DMS79 treated with DMSO at 0.1 percent for 48 hours (cell line): ENCODE measurements at regions not wholly inside any gene's neighbourhood (a gene's known extent, or its start where the extent isn't known, plus 50 kb on each side); places are given as distances from the start of the nearest gene placed in this dataset.

Experiments used
- DNase-seq: peaks from one replicate; lab custom pipeline; 2025; lab: John Stamatoyannopoulos, UW

DNA sequence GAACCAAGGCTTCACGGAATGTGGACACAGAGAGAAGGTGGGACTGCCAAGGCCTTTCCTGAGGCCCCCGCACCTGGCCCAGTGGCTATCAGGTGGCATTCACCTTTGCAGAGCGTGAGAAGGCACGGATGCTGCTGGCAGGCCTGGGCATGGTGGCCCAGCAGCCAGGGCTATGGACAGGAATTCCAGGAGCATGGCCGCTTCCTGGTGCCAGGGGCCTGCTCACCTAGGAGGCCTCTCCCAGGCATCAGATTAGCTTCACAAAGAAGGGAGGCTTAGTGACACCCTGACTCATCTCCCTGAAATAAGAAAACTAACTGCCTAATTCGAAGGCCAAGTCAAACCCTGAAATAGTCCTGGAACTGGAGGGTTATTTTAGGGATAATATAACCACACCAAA is 155.8 kb downstream of the TEX29 start:
- DNase-seq: no peak

DNA sequence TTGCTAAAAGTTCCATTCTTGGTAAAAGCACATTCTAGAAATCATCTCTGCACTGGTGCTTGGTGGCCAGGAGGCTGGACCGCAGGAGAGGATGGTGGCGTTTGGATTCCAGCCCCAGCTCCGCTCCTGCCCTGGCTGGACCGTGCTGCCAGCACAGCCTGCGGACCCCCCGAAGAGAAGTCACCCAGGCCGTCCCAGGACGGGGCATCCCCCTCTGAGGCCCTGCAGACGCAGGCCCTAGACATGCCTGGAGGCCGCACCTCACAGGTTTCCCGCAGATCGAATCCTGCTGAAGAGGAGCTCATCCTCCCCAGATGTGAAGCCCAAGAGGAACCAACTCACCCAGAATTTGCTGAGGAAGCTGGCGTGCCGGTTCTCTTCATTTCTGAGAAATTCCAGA is 159.0 kb downstream of the TEX29 start:
- no peak for DNase-seq

DNA sequence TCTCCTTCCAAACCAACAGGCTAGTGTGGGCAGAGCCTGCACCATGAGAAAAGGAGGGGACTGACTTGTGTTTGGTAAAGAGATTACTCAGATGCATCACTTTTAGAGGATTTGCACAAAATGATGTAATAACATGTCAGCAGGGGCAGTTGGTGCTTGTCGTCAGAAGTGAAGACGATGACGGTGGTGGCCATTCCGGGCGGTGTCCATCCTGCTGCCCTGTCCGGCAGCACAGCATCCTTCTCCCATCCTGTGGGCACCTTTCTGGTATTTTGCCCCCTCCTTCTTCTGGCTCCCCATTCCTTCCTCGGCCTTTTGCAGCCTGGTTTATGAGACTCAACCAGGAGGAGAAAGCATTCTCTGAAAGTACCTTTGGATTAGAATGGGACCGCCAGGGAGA is 160.1 kb downstream of the TEX29 start:
- no peak for DNase-seq

DNA sequence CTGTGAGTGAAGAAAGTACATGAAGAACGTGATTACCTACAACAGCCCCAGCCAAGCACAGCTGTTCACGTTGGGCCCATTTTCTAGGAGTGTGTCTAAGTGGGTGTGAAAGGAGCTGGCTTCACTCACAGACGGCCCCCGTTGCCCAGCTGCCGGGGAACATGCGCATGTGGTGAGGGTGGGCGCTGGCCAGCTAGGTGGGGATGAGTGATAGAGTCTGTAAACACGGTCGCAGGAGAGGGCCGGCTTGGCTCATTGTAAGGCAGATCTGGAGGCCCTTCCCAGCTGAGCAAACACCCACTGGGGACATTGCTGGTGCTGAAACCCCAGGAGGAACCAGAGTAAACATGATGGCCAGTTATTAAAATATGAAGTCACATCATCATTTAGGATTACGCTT is 160.5 kb downstream of the TEX29 start:
- peak; percentile 72 for DNase-seq

DNA sequence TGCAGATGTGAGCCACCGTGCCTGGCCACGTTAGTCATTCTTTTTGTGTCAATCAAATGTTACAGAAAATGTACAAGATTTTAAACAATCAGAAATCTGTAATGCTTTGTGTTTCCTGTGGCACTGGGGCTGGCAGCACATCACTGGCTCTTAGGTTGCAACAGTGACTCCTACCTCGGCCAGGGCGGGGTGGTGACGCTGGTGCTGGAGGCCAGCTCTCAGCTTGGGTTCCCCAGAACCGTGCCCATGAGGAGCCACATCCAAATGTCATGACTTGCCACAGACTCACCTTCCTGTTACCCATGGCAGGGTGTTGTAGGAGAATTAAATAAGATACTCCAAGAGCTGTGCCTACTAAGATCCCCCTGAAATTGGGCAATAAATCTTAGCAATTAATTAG is 161.7 kb downstream of the TEX29 start:
- no peak for DNase-seq

DNA sequence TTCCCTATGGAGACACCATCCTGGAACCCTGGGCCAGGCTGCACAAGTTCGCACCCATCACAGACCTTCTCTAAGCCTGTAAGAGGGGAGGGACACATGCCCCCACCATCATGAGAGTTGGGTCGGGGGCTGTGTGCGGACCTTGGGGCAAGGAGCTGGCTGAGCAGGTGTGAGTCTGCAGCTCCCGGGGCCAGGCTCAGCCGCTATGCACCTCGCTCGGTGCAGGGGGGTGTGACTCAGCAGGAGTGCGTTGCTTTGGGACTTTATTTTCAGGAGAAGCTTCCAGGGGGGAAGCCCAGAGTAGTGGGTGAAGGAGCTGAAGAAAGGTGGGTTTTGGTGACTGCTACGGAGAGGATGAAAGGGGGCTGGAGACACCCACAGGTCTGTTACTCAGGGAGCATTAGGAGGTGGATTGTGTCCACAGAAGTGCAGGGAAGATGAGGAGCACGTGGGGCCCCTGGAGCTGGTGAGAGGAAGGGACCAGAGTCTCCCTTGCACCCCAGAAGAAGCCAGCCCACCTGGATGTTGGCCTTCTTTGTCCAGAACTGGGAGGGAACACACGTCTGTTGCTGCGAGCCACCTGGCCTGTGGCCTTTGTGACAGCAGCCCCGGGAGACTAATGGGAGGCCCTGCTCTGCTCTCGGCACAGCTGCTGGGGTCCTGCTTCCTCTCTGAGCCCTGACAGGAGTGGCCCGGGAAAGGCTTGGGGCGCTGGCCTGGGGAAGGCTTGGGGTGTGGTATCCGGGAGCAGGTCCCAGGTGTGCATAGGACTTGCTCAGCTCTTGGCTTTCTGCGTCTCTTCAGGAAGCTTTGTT is 162.6 kb downstream of the TEX29 start:
- no peak for DNase-seq

DNA sequence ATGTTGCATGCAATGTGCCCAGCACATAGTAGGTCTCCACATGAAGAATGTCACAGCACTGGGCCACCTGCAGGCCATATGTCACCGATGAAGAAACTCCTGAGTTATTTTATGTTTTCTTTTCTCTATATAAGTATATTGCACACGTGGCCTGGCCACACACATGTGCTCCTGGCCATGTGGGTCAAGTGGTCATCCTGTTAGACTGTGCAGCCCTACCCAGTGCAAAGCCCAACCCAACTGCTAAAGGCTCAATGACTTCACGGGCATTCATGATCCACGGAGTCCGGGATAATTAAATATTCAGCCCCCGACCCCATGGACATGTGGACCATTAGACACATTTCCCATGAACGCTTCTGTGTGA is 163.2 kb downstream of the TEX29 start:
- no peak for DNase-seq

DNA sequence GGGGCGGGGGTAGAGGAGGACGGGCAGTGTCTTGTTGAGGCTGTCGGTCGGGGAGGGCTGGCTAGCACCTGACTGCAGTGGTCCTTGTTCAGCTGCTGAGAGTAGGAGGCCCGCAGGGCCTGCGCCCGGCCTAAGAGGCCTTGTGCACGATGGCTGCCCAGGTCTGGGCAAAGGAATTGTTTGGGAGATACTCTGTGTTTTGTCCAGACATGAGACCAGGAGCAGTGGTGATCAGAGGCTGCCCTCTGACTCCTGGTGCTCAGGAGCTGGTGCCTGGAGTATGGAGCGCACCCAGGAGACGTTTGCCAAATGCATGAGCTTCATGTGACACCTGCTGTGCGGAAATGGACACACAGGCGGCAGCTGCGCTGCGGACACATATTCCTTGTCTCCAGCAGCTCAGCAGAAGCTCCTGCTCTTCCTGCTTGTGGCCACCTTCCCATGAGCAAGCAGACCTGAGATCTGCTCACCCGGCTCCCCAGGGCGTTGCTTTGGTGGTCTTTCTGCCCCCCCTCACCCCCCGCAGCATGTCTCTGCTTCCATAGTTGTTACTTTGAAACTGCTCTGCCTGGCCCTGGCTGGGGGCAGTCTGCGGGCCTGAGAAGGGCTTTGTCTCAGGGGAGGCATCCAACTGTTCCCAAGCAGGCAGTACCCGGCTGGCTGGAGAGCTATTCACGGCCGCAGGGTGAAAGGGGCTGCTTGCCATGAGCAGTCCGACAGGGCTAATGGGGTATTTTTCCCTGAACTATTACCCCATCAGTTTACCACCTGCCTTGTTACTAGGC is 163.9 kb downstream of the TEX29 start:
- no peak for DNase-seq

DNA sequence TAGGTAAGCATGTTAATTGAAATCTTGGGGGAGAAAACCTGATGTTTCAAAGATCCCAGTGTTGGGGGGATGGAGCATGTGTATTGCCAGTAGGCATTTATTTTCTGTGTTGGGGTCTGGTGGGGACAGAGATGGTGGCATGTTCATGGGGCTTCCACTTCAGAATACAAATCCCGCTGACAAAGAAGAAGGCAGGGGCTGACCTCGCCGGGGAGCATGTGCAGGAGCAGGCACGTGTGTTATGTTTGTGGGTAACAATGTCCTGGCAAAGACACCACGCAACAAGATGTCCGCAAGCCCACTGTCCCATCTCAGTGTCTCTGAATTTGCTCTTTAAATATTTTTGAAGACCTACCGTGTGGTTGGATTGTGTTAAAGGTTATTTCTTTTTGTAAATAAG is 164.5 kb downstream of the TEX29 start:
- no peak for DNase-seq

DNA sequence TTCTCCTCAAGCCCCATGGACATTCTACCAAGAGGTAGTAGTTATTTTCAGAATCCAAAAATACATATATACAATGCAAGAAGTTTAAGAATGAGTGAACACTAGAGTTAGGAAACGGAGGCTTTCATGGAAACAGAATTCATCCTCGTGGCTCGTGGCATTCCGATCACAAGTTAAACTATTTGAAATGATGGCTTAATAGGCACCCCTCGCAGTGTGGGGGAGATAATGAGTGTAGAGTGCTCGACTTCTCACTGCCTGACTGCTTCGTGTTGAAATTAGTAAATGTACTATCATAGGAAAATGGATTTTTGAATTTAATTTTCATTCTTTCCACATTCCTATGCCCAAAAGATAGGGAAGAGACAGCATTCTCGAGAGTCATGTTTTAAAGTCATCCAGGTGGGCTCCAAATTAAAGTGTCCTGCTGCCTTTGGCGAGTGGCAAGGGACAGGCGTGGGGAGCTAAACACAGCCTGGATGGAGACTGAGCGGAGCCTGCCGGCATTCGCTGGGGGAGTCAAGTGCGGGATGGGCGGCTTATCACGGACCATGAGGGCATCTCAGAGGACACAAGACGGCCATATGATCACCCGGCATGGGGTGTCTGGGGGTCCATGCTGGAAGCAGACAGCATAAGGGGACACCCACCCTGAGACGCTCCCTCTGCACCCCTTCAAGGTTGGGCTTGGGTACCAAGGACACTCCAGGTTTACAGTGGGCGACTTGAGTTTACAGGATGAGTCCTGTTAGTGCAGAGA is 165.2 kb downstream of the TEX29 start:
- no peak for DNase-seq

DNA sequence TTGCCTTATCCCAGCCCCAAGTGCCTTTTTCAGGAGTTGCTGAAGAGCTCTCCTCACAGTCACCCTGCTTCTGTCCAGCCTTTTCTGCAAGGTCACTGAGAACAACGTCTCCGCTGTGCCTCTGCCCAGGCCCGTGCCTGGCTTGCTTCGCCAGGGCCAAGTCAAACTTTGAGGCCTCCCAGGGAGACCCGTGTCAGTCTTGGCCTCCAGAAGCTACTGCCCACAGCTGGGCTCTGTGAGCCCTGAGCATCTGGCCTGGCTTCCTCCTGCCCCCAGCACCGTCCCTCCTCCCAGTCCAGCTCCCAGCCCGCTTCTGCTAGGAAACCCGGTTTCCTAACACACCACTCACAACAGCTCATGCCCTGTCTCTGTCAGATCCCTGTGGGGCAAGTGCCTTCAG is 165.9 kb downstream of the TEX29 start:
- no peak for DNase-seq

DNA sequence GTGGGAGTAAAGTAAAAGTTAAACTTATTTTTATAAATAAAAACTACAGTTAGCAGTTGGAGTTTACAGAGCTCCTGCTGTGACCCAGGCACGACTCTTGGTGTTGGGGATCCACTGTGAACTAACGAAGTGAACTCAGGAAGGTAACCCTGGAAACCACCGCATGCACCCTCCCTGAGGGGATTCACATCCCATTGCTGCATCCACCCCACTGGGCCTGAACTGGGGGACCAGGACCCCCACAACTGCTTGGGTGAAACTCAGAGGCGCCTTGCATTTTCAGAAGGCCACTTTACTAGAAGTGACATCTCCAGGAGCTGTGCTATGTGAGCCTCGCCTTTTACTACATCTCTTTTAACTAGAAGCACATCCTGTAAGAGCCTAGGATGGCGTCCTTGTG is 166.4 kb downstream of the TEX29 start:
- DNase-seq: no peak

DNA sequence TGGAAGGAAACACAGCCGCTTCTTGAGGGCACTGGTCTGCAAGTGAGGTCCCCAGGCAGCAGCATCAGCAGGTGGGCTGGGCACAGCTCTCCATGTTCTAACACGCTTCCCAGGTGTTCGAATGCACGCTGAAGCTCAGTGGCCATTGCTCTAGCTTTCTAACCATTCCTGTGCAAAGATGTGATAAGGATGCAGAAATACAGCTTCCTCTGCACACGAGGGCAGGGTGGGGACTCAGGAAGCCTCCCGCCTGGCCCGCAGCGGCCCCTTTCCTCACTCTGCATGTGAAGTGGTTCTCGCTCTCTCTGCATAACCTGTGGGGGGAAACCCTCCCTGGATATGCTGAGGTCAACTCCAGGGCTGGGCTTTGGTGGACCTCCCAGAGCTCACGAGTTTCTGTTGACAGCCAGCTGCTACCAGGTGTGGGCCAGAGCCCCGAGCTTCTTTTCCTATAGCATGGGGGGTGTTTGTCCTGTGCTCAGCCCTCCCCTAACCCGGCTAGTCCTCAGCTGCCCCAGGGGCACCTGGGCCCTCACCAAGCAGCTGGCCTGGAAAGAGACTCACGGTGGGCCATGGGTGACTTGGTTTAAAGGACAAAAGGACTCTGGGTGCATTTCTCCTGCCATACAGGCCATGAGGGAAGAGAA is 168.2 kb downstream of the TEX29 start:
- DNase-seq: no peak

DNA sequence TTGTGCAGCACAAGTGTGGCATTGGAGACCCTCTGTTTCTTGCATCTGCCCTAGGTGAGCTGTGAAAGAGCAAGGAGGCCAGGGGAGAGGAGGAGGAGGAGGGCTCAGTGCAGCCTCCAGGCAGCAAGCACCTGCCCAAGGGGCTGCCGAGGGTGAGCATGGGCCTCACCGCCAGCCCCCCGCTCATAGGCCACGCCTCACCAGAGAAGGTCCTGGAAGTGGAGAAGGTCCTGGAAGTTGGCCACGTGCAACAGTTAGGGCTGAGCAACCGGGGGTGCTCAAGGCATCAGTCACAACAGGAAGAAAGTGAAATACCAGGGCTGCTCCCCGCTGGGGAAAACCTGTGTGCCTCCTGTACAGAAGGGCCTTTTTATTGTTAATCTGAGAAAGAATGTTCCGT is 168.9 kb downstream of the TEX29 start:
- DNase-seq: no peak

DNA sequence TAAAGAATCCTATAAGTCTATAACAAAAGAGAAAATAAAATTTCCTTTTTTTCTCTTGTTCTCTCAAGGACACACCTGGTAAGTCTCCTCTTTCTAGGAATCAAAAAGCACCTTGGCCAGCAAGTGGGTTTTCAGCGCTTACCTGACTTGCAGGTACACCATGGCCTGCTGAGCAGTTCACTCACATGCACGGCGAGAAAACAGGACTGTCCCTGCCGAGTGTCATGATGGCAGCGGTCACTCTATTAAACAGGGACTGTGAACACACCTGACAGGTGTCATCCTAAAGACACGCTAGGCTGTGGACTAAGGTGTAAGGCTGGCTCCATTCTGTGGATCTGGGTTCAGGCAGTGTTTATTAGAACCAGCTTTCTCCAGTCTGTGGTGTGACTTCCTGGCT is 170.2 kb downstream of the TEX29 start:
- no peak for DNase-seq

DNA sequence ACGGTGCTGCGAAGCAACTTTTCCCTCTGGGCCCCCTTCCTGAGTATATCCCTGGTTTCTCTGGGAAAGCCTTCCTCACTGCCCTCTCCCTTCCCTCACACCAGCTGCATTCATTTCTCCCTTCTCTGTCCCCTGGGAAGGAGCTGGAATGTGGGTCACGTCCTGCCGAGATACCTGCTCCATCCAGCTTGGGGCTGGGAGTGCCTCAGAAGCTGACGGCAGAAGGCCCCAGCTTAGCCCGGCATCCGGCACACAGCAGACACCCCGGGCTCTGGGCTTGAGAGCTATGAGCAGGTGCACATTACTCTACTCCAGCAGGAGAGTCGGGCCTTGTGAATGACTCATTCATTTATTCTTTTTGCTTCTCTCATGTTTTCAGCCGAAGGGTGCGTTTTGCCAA is 170.6 kb downstream of the TEX29 start:
- no peak for DNase-seq

DNA sequence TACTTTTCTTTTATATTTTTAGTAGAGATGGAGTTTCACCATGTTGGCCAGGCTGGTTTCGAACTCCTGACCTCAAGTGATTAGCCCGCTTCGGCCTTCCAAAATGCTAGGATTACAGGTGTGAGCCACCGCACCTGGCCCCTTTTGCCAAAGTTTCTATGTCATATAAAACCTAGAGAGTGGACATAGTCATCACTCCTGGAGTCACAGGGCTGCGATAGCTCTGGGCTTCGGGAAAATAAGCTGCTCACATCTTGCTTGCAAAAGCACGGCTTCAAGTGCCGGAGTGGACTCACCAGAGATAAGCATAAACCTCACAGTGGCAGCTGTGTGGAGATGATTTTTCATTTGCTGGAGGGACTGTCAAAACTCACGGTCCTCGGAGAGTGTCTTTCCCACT is 171.2 kb downstream of the TEX29 start:
- no peak for DNase-seq

DNA sequence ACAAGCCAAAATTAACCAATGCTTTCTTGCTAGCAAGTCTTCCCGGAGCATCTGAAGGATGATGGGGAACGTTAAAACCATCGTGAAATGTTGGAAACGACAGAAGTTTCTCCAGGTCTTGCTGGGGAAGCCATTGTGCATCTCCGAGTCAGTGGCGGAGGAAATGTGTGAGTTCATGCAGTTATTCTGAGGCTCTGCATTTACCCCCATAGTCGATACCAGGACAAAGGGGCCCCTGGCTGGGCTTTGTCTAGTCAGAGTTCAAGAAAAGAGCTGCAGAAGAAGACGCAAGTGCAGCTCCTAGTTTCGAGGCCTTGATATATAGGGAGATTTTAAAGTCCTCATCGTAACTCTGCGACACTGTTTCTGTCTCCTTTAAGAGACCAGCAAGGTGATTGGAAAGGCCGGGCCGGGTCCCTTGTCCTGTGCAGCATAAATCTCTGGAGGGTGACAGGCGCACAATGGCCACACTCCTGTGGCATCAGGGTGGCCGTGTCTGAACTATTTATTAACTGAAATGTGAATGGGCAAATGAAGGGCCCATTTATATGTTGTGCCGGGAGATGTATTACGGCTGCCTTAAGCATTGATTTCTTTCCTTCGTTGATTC is 172.0 kb downstream of the TEX29 start:
- no peak for DNase-seq

DNA sequence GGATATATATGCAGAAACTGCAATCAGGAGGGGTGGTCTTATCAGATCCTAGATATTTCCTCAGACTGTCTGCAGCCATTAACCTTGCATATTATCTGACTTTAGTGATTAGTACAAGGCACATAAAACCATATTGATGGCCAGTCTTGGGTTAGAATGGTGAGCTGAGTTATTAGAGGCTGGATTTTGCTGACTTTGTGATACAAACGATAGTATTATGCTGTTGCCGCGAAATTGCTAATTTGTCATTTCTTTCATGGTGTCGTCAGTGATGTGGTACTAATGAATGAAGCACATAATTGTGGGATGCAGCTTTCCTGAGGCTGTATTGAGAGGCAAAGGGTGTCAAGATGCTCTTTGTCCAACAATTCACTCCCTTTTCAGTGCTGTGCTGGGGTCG is 172.5 kb downstream of the TEX29 start:
- DNase-seq: no peak

DNA sequence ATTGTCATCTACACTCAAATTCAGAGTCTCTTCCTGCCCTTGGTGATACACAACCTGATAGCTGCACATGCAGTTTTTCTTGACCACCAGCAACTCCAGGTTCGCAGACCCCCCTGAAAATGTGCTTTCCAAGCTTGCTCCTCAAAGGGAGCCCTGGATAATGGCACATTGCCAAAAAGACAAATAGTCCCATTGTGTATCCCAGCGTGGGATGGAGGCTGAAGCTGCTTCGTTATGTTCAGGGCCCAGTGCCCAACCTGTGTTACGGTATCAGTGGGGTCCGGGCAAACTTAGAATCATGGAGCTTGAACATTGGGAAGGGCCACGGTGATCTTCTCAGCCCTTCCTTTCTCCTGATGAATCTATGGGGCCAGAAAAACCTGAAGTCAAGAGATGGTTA is 173.0 kb downstream of the TEX29 start:
- DNase-seq: no peak

DNA sequence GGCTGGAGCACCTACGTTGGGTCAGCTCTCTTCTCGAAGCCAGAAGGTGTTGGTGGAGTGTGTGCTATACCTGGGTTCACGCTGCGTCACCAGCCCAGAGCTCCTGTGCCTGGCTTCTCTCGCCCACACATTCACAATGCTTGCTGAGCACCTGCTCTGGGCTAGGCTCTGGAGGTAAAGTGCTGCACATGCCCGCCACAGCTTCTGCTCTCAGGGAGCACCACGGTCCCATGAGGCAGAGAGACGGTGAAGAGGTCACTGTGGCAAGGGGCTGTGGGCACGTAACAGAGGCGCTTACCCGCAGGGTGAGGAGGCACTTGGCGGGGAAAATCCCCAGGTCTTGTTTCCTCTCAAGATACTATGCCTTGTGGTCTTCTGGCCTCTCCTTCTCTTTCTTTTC is 174.2 kb downstream of the TEX29 start:
- DNase-seq: no peak
